ENCODE measurements at regions not wholly inside any gene's neighbourhood (a gene's known extent, or its start where the extent isn't known, plus 50 kb on each side); places are given as distances from the start of the nearest gene placed in this dataset.

GRCh38 chr11:76728227-76728626, 54.9 kb upstream of the TSKU start:
- intact Hi-C loops (cut with DNase I) = loop anchor here in 1 of 2 donors (2.0 to 10.0 kb wide), 2 partner anchors 191 to 367 kb away; no protein-coding TSS in a partner anchor
- 90 to 97% (median 95%) methylated on average over 1 of the region's 1 CpG for WGBS, 3 donors
- TF ChIP-seq, protein P1, sequence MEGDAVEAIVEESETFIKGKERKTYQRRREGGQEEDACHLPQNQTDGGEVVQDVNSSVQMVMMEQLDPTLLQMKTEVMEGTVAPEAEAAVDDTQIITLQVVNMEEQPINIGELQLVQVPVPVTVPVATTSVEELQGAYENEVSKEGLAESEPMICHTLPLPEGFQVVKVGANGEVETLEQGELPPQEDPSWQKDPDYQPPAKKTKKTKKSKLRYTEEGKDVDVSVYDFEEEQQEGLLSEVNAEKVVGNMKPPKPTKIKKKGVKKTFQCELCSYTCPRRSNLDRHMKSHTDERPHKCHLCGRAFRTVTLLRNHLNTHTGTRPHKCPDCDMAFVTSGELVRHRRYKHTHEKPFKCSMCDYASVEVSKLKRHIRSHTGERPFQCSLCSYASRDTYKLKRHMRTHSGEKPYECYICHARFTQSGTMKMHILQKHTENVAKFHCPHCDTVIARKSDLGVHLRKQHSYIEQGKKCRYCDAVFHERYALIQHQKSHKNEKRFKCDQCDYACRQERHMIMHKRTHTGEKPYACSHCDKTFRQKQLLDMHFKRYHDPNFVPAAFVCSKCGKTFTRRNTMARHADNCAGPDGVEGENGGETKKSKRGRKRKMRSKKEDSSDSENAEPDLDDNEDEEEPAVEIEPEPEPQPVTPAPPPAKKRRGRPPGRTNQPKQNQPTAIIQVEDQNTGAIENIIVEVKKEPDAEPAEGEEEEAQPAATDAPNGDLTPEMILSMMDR (IDR thresholded peaks at IDR 0.05) = no peak
- H3K27me3 ChIP-seq (ENCODE audit: insufficient read depth in 3 of 3, low read length in 2 of 3) = peaks cover 0 to 7% (median 0%) of the 10 kb centered on the region in 3 donors
- no peaks in the 10 kb centered on the region for H3K4me1 ChIP-seq
- H3K9me3 ChIP-seq = no peaks in the 10 kb centered on the region
- DNase-seq (no peak), ATAC-seq (no peak)
- H3K36me3 ChIP-seq (ENCODE audit: insufficient read depth in 1 of 2, low read depth in 1 of 2) = no peaks in the 10 kb centered on the region
- no peak overlapping the region for H3K27ac ChIP-seq
- H3K4me3 ChIP-seq = no peak overlapping the region

- Histone ChIP-seq H3K9me3 (no peaks in the 10 kb centered on the region), H3K36me3 (ENCODE audit: insufficient read depth in 1 of 2, low read depth in 1 of 2) (no peaks in the 10 kb centered on the region), H3K4me1 (no peaks in the 10 kb centered on the region), H3K27me3 (ENCODE audit: insufficient read depth in 3 of 3, low read length in 2 of 3) (peaks cover 0 to 7% (median 0%) of the 10 kb centered on the region in 3 donors), H3K4me3 (no peak overlapping the region), H3K27ac (no peak overlapping the region)
- DNase-seq = no peak
- 90 to 93% (median 91%) methylated on average over 1 of the region's 1 CpG for WGBS, 3 donors
- ATAC-seq = no peak
- TF ChIP-seq, protein P1 (IDR thresholded peaks at IDR 0.05) = no peak
- intact Hi-C loops (cut with DNase I) = loop anchor here in 1 of 2 donors (2.0 to 10.0 kb wide), 2 partner anchors 190 to 366 kb away; no protein-coding TSS in a partner anchor
Measured at GRCh38 chr11:76728778-76729177, 54.4 kb upstream of the TSKU start.

- DNase-seq (no peak), ATAC-seq (no peak)
- Histone ChIP-seq H3K9me3 (no peaks in the 10 kb centered on the region), H3K27me3 (ENCODE audit: insufficient read depth in 3 of 3, low read length in 2 of 3) (peaks cover 0 to 7% (median 0%) of the 10 kb centered on the region in 3 donors), H3K4me1 (no peaks in the 10 kb centered on the region), H3K27ac (no peak overlapping the region), H3K4me3 (no peak overlapping the region), H3K36me3 (ENCODE audit: insufficient read depth in 1 of 2, low read depth in 1 of 2) (no peaks in the 10 kb centered on the region)
- 88 to 92% (median 90%) methylated on average over 1 of the region's 1 CpG for WGBS, 3 donors
- TF ChIP-seq, protein P1 (IDR thresholded peaks at IDR 0.05) = no peak
- intact Hi-C loops (cut with DNase I) = loop anchor here in 1 of 2 donors (2.0 to 10.0 kb wide), 2 partner anchors 190 to 366 kb away; no protein-coding TSS in a partner anchor
Measured at GRCh38 chr11:76729214-76729613, 53.9 kb upstream of the TSKU start.

DNA sequence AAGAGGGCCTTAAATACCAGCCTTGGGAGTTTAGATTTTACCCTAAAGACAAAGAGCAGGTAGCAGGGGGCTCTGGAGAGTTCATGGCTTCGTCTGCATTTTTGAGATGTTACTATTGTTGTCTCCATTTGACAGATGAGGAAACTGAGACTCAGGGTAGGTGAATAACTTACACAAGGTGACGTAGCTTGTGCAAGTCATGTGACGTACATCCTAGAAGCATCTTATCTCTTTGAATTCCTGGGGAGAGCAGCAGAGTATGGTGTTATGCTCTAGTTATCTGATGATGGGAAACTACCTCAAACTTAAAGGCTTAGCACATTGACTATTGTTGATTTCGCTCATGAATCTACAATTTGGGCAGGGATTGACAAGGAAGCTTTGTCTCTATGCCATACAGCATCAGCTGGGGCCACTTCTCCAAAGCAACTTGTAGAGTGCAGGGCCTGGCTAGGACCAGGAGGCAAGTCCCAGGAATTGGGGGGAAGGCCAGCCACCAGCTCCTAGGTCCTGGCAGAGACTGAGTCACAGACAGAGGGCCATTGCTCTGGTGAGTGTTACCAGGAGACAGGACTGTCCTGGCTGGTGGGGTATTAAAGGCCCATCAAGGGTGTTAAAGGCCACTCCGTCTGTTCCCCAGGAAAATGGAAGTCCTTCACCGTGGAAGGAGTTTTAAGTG, 52.1 kb upstream of the TSKU start:
- TF ChIP-seq, protein P1 (IDR thresholded peaks at IDR 0.05) = no peak
- H3K27ac ChIP-seq = no peak overlapping the region
- DNase-seq = no peak
- intact Hi-C loops (cut with DNase I) = loop anchor here in 1 of 2 donors (10.0 kb wide), 1 partner anchor 194 kb away; no protein-coding TSS in a partner anchor
- no peak overlapping the region for H3K4me3 ChIP-seq
- no peaks in the 10 kb centered on the region for H3K9me3 ChIP-seq
- 72 to 90% (median 73%) methylated on average over 6 of the region's 6 CpGs for WGBS, 3 donors
- no peak for ATAC-seq
- H3K36me3 ChIP-seq (ENCODE audit: insufficient read depth in 1 of 2, low read depth in 1 of 2) = no peaks in the 10 kb centered on the region
- no peaks in the 10 kb centered on the region for H3K27me3 ChIP-seq (ENCODE audit: insufficient read depth in 3 of 3, low read length in 2 of 3)
- H3K4me1 ChIP-seq = no peaks in the 10 kb centered on the region
